ENCODE measurements at regions not wholly inside any gene's neighbourhood (a gene's known extent, or its start where the extent isn't known, plus 50 kb on each side); places are given as distances from the start of the nearest gene placed in this dataset.

- Histone ChIP-seq H3K9me3 (no peaks in the 10 kb centered on the region), H3K36me3 (no peaks in the 10 kb centered on the region), H3K27ac (no peak overlapping the region), H3K4me3 (no peak overlapping the region), H3K4me1 (peaks cover 0 to 15% (median 5%) of the 10 kb centered on the region in 4 donors), H3K27me3 (no peaks in the 10 kb centered on the region)
- TF ChIP-seq POLR2A (IDR thresholded peaks at IDR 0.05) = no peak
- no peak for TF ChIP-seq CTCF (IDR thresholded peaks at IDR 0.05)
- no peak for DNase-seq
These were observed 112.8 kb upstream of the ATF7IP start for GRCh38 chr12:14252697-14253096.

- Histone ChIP-seq H3K4me1 (peaks cover 0 to 23% (median 9%) of the 10 kb centered on the region in 4 donors), H3K4me3 (no peak overlapping the region), H3K9me3 (no peaks in the 10 kb centered on the region), H3K36me3 (no peaks in the 10 kb centered on the region), H3K27ac (no peak overlapping the region), H3K27me3 (no peaks in the 10 kb centered on the region)
- TF ChIP-seq CTCF (IDR thresholded peaks at IDR 0.05) (no peak), POLR2A (IDR thresholded peaks at IDR 0.05) (no peak)
- DNase-seq = no peak
These were observed 112.0 kb upstream of the ATF7IP start for GRCh38 chr12:14253496-14253895.

GRCh38 chr12:14254781-14255180 lies 110.7 kb upstream of the ATF7IP start:
- H3K4me1 ChIP-seq = peaks cover 0 to 26% (median 9%) of the 10 kb centered on the region in 4 donors
- no peak for TF ChIP-seq CTCF (IDR thresholded peaks at IDR 0.05)
- TF ChIP-seq POLR2A (IDR thresholded peaks at IDR 0.05) = no peak
- no peaks in the 10 kb centered on the region for H3K27me3 ChIP-seq
- no peak overlapping the region for H3K27ac ChIP-seq
- H3K36me3 ChIP-seq = no peaks in the 10 kb centered on the region
- no peaks in the 10 kb centered on the region for H3K9me3 ChIP-seq
- no peak overlapping the region for H3K4me3 ChIP-seq
- DNase-seq = no peak

GRCh38 chr12:14256121-14256520 lies 109.4 kb upstream of the ATF7IP start:
- H3K9me3 ChIP-seq = no peaks in the 10 kb centered on the region
- H3K4me3 ChIP-seq = no peak overlapping the region
- H3K36me3 ChIP-seq = no peaks in the 10 kb centered on the region
- TF ChIP-seq CTCF (IDR thresholded peaks at IDR 0.05) (no peak), POLR2A (IDR thresholded peaks at IDR 0.05) (no peak)
- DNase-seq = no peak
- H3K4me1 ChIP-seq = peaks cover 0 to 39% (median 9%) of the 10 kb centered on the region in 4 donors
- H3K27ac ChIP-seq = peak overlapping the region; percentile 68 to 87 (median 74)
- H3K27me3 ChIP-seq = no peaks in the 10 kb centered on the region

GRCh38 chr12:14256555-14257169 lies 108.8 kb upstream of the ATF7IP start:
- no peaks in the 10 kb centered on the region for H3K36me3 ChIP-seq
- H3K27ac ChIP-seq = peak overlapping the region; percentile 68 to 87 (median 74)
- no peak overlapping the region for H3K4me3 ChIP-seq
- DNase-seq = peak; percentile 58 to 92 (median 83)
- peaks cover 0 to 40% (median 9%) of the 10 kb centered on the region in 4 donors for H3K4me1 ChIP-seq
- no peaks in the 10 kb centered on the region for H3K27me3 ChIP-seq
- peak; percentile 66 to 82 (median 74) for TF ChIP-seq CTCF (IDR thresholded peaks at IDR 0.05)
- no peak for TF ChIP-seq POLR2A (IDR thresholded peaks at IDR 0.05)
- no peaks in the 10 kb centered on the region for H3K9me3 ChIP-seq

Data from Peyer's patch (tissue), 4 donors.